Osteoblast (primary cell): ENCODE measurements at regions not wholly inside any gene's neighbourhood (a gene's known extent, or its start where the extent isn't known, plus 50 kb on each side); places are given as distances from the start of the nearest gene placed in this dataset.

Experiments used
- DNase-seq: peaks from one replicate; pipeline ENCODE4 v3.0.0; 2011; ENCODE audit warnings: low spot score, mixed read lengths; ENCODE audit not compliant: insufficient read length; ENCODE audit errors: missing footprints
- H2AFZ ChIP-seq: 2 replicates; pipeline ENCODE4 v1.6.0; 2011; ENCODE audit warnings: mild to moderate bottlenecking, low read length
- H3K27ac ChIP-seq: 2 replicates; pipeline ENCODE4 v1.5.1; 2011; ENCODE audit warnings: mild to moderate bottlenecking, low read depth, low read length, moderate library complexity
- H3K27me3 ChIP-seq: 2 replicates; pipeline ENCODE4 v1.6.0; 2012; ENCODE audit warnings: mild to moderate bottlenecking, control low read depth, inconsistent platforms, low read length, moderate library complexity; ENCODE audit not compliant: insufficient read depth
- H3K36me3 ChIP-seq: 2 replicates; pipeline ENCODE4 v1.5.1; 2011; ENCODE audit warnings: mild to moderate bottlenecking, low read length, control low read depth, moderate library complexity; ENCODE audit not compliant: insufficient read depth
- H3K4me1 ChIP-seq: 2 replicates; pipeline ENCODE4 v1.5.1; 2011; ENCODE audit warnings: mild to moderate bottlenecking, low read length, control low read depth, moderate library complexity; ENCODE audit not compliant: insufficient read depth
- H3K4me2 ChIP-seq: 2 replicates; pipeline ENCODE4 v1.6.0; 2011; ENCODE audit warnings: mild to moderate bottlenecking, low read length; ENCODE audit not compliant: insufficient read depth
- H3K4me3 ChIP-seq: fragments of 200-600 bp; sonication (generic); 3 replicates; pipeline ENCODE4 v1.5.1; 2012; ENCODE audit warnings: mild to moderate bottlenecking, low read length, inconsistent platforms; ENCODE audit not compliant: insufficient read depth
- H3K79me2 ChIP-seq: 2 replicates; pipeline ENCODE4 v1.6.0; 2012; ENCODE audit warnings: mild to moderate bottlenecking, low read length, control low read depth, inconsistent platforms; ENCODE audit not compliant: insufficient read depth
- H3K9me3 ChIP-seq: 2 replicates; pipeline ENCODE4 v1.5.1; 2011; ENCODE audit warnings: low read depth, low read length, control low read depth
- H4K20me1 ChIP-seq: 2 replicates; pipeline ENCODE4 v1.6.0; 2012; ENCODE audit warnings: mild to moderate bottlenecking, low read length, control low read depth; ENCODE audit not compliant: insufficient read depth
- CTCF ChIP-seq: IDR thresholded peaks from 2 replicates; pipeline ENCODE4 v1.5.1; 2011; ENCODE audit warnings: mild to moderate bottlenecking, low read depth, low read length, moderate library complexity; ENCODE audit errors: extremely low read depth

GRCh38 chr2:21999522-21999921 lies 875.8 kb downstream of the TDRD15 start:
- Histone ChIP-seq H3K36me3 (no peaks in the 10 kb centered on the region), H3K27me3 (no peaks in the 10 kb centered on the region), H2AFZ (no peak overlapping the region), H3K4me3 (no peak overlapping the region), H4K20me1 (no peaks in the 10 kb centered on the region), H3K27ac (no peak overlapping the region), H3K79me2 (no peaks in the 10 kb centered on the region), H3K4me1 (no peaks in the 10 kb centered on the region), H3K4me2 (no peak overlapping the region), H3K9me3 (peaks cover 8% of the 10 kb centered on the region)
- TF ChIP-seq CTCF, result no peak
- DNase-seq, result no peak

GRCh38 chr2:22002066-22002465 lies 878.3 kb downstream of the TDRD15 start:
- no peak for TF ChIP-seq CTCF
- H3K79me2 ChIP-seq, result no peaks in the 10 kb centered on the region

GRCh38 chr2:22003270-22003669 lies 879.5 kb downstream of the TDRD15 start:
- no peaks in the 10 kb centered on the region for H3K4me1 ChIP-seq
- no peak for TF ChIP-seq CTCF
- DNase-seq, result peak; percentile 13
- no peaks in the 10 kb centered on the region for H3K36me3 ChIP-seq
- no peak overlapping the region for H3K27ac ChIP-seq
- H3K9me3 ChIP-seq, result peaks cover 2% of the 10 kb centered on the region
- H3K4me3 ChIP-seq, result no peak overlapping the region
- H3K4me2 ChIP-seq, result no peak overlapping the region
- H2AFZ ChIP-seq, result no peak overlapping the region
- H3K79me2 ChIP-seq, result no peaks in the 10 kb centered on the region
- H4K20me1 ChIP-seq, result no peaks in the 10 kb centered on the region
- H3K27me3 ChIP-seq, result no peaks in the 10 kb centered on the region

More at GRCh38 chr2:22002066-22002465, 878.3 kb downstream of the TDRD15 start:
- no peaks in the 10 kb centered on the region for H3K27me3 ChIP-seq
- no peak overlapping the region for H3K27ac ChIP-seq
- H4K20me1 ChIP-seq, result no peaks in the 10 kb centered on the region
- no peak for DNase-seq
- H2AFZ ChIP-seq, result no peak overlapping the region
- peaks cover 4% of the 10 kb centered on the region for H3K9me3 ChIP-seq
- no peak overlapping the region for H3K4me2 ChIP-seq
- no peaks in the 10 kb centered on the region for H3K4me1 ChIP-seq
- no peaks in the 10 kb centered on the region for H3K36me3 ChIP-seq
- no peak overlapping the region for H3K4me3 ChIP-seq

GRCh38 chr2:22011048-22011447 lies 887.3 kb downstream of the TDRD15 start:
- no peak for DNase-seq
- Histone ChIP-seq H4K20me1 (no peaks in the 10 kb centered on the region), H3K4me2 (no peak overlapping the region), H3K79me2 (no peaks in the 10 kb centered on the region), H3K27me3 (no peaks in the 10 kb centered on the region), H3K4me1 (no peaks in the 10 kb centered on the region), H3K36me3 (no peaks in the 10 kb centered on the region), H3K9me3 (no peaks in the 10 kb centered on the region), H3K27ac (no peak overlapping the region), H2AFZ (no peak overlapping the region), H3K4me3 (no peak overlapping the region)
- TF ChIP-seq CTCF, result no peak
